Calu3 (cell line): ENCODE measurements at regions not wholly inside any gene's neighbourhood (a gene's known extent, or its start where the extent isn't known, plus 50 kb on each side); places are given as distances from the start of the nearest gene placed in this dataset.

Source experiments
- BruUV-seq: library from RNA; stranded (reverse); fragments of 400-500 nt; replicated peaks from 2 replicates; lab custom pipeline; 2021; lab: Mats Ljungman, UMichigan
- CTCF ChIA-PET: fragments of 300-600 bp; sonication (Branson Sonifier 250); formaldehyde crosslinking; loops from one replicate; lab custom pipeline; 2022; ENCODE audit warnings: antibody characterized with exemption; lab: Charles Lee
- DNase-seq: peaks from one replicate; pipeline ENCODE4 v3.0.0; 2022
- H3K27ac Mint-ChIP-seq: one replicate; pipeline ENCODE4 v1.8.0; 2022; ENCODE audit warnings: mixed read lengths; ENCODE audit not compliant: unreplicated experiment
- H3K27me3 Mint-ChIP-seq: one replicate; pipeline ENCODE4 v1.8.0; 2022; ENCODE audit warnings: mixed read lengths; ENCODE audit not compliant: unreplicated experiment
- H3K36me3 Mint-ChIP-seq: one replicate; pipeline ENCODE4 v1.8.0; 2022; ENCODE audit warnings: mild to moderate bottlenecking, moderate library complexity, mixed read lengths; ENCODE audit not compliant: insufficient read depth, unreplicated experiment
- H3K4me1 Mint-ChIP-seq: one replicate; pipeline ENCODE4 v1.8.0; 2022; ENCODE audit warnings: mild to moderate bottlenecking, low read depth, mixed read lengths; ENCODE audit not compliant: unreplicated experiment
- H3K4me3 Mint-ChIP-seq: one replicate; pipeline ENCODE4 v1.8.0; 2022; ENCODE audit warnings: mild to moderate bottlenecking, low read depth, moderate library complexity, mixed read lengths; ENCODE audit not compliant: unreplicated experiment
- H3K9me3 Mint-ChIP-seq: one replicate; pipeline ENCODE4 v1.8.0; 2022; ENCODE audit warnings: low read depth, mixed read lengths; ENCODE audit not compliant: unreplicated experiment
- intact Hi-C: fragments of 100-400 bp; cut with micrococcal nuclease; formaldehyde crosslinking; loops from one replicate; pipeline ENCODE4 v1.10.0; 2022; ENCODE audit not compliant: unreplicated experiment
- TF ChIP-seq, protein P1 (sequence below): fragments of 200-600 bp; IDR thresholded peaks from one replicate; pipeline ENCODE4 v1.8.0; 2022; ENCODE audit warnings: antibody characterized with exemption; ENCODE audit not compliant: unreplicated experiment

DNA sequence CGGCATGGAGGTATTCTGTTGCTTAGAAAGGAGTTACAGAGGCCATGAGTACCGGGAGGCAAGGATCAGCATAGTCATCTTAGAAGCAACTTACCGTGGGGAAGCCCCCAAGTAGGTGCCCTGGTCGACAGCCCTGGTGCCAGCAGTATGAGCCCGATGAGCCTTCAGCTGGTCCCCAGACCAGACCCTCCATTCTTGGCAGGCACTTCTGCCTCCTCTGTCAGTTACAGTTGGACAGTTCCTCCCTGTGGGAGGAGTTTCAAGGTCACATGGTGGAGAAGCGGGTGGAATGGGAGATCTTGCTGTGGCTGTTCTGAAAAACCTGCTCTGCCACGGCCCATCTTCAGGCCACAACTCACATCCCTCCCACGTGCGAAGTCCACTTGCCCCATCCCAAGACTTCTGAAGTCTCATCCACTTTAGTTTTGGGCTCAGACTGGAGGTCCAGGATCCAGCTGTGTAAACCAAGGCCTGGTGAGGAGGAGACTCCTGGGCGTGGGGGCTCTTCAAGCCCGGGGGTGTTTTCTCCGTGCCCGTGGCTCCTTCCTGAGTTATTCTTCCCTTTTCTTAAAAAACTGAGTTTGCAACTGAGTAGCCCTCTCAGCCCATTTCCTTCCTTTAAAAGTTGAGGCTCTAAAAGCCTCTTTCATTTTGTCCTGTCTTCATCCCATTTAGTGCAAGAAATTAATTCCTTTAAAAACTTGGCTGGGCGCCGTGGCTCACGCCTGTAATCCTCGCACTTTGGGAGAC, 133.5 kb downstream of the SEC14L1 start:
- Mint-ChIP-seq H3K27me3 (no peaks in the 10 kb centered on the region), H3K27ac (no peak overlapping the region), H3K36me3 (peaks cover 12% of the 10 kb centered on the region), H3K9me3 (no peaks in the 10 kb centered on the region), H3K4me1 (peaks cover 17% of the 10 kb centered on the region), H3K4me3 (no peak overlapping the region)
- TF ChIP-seq, protein P1, sequence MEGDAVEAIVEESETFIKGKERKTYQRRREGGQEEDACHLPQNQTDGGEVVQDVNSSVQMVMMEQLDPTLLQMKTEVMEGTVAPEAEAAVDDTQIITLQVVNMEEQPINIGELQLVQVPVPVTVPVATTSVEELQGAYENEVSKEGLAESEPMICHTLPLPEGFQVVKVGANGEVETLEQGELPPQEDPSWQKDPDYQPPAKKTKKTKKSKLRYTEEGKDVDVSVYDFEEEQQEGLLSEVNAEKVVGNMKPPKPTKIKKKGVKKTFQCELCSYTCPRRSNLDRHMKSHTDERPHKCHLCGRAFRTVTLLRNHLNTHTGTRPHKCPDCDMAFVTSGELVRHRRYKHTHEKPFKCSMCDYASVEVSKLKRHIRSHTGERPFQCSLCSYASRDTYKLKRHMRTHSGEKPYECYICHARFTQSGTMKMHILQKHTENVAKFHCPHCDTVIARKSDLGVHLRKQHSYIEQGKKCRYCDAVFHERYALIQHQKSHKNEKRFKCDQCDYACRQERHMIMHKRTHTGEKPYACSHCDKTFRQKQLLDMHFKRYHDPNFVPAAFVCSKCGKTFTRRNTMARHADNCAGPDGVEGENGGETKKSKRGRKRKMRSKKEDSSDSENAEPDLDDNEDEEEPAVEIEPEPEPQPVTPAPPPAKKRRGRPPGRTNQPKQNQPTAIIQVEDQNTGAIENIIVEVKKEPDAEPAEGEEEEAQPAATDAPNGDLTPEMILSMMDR: no peak
- DNase-seq: no peak
- CTCF ChIA-PET: interaction anchor here (0.5 kb wide), 1 partner anchor 14 kb away, joined by 3 read pairs; no protein-coding TSS in a partner anchor
- no TSS peak for BruUV-seq
- intact Hi-C loops: no loop called here

DNA sequence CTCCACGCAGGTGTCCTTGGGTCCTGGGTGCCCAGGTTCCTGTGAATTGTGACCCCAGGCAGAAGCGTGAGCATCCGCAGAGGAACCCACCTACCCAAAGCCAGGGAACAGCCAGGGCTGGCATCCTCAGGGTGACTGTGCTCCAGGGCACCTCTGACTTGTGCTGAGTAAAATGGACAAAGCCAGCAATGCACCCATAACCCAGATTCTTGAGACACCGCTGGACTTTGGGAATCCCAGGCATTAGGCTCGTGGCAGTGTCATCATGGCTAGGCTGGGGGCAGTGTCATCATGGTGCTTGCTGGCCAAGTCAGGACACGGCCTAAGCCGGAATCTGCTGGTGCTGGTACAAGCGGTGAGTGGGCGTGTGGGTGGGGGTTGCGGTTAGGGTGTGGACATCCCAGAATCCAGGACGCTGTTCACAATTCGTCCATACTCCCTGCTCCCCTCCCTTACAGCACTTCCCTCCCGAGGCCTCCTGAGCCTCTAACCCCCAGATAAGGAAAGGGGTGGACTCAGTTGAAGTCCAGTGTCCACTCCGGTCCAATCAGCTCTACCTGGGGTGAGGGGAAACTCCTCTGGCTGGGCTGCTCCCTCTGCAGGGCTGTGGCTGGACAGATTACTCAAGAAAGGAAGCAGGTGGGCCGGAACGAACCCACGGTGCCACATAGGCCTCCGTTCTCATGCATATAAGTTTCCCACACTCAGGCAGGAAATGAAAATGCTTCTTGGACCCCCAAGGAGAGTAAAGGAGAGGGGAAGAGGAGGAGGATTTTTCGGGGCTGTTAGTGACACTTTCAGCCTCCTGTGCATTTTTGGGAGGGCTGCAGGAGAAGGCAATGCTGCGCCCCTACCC, 138.9 kb downstream of the SEC14L1 start:
- H3K4me3 Mint-ChIP-seq: peak overlapping the region; percentile 76
- peak; percentile 85 for DNase-seq
- intact Hi-C loops: no loop called here

DNA sequence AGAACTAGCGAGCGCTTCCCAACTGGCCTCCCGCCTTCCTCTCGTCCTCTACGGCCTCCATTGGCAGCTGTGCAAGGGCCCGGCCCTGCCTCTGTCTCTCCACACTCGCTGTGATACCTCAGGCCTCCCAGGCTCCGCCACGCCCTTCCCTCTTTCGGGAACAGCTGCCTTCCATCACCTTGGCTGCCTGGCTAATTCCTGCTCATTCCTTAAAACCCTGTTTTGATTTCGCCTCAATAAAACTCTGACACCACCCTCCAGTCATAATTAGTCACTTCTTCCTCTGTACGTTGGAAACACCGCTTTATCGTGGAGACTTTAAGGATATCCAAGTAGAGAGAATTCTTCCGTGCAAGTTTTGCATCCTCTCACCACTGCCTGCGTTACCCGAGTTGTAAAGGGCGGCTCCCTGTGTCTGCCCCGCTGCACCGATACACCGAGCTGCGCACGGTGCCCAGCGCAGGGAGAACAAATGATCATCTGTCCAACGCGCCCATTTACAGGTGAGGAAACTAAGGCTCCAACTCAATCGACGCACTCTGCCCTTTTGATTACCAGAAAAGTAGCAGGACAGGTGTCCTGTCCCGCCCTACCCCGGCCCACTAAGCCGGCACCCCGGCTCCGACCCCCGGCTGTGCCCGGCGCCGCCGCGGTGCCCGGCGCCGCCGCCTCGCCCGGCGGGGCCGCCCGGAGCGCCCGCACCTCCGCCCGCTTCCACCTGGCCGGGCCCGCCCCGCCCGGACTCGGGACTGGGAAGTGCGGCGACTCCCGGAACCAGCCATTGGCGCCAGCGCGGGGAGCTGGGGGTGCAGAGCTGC, 139.7 kb downstream of the SEC14L1 start:
- no TSS peak for BruUV-seq
- intact Hi-C loops: no loop called here
- CTCF ChIA-PET: interaction anchor here (1.0 to 2.1 kb wide), 4 partner anchors 9 to 43 kb away, joined by 3 to 18 read pairs (median 10); no protein-coding TSS in a partner anchor
- peak; percentile 47 for DNase-seq
- TF ChIP-seq, protein P1: no peak
- Mint-ChIP-seq H3K4me3 (peak overlapping the region; percentile 76), H3K27me3 (no peaks in the 10 kb centered on the region), H3K36me3 (peaks cover 69% of the 10 kb centered on the region), H3K4me1 (peaks cover 28% of the 10 kb centered on the region), H3K27ac (peak overlapping the region; percentile 90), H3K9me3 (no peaks in the 10 kb centered on the region)

More for the DNA sequence above, 138.9 kb downstream of the SEC14L1 start:
- no peaks in the 10 kb centered on the region for H3K27me3 Mint-ChIP-seq
- BruUV-seq: no TSS peak
- TF ChIP-seq, protein P1: peak; percentile 24
- H3K36me3 Mint-ChIP-seq: peaks cover 60% of the 10 kb centered on the region
- no peaks in the 10 kb centered on the region for H3K9me3 Mint-ChIP-seq
- H3K4me1 Mint-ChIP-seq: peaks cover 28% of the 10 kb centered on the region
- H3K27ac Mint-ChIP-seq: peak overlapping the region; percentile 90
- CTCF ChIA-PET: interaction anchor here (1.0 to 1.8 kb wide), 3 partner anchors 9 to 44 kb away, joined by 3 to 18 read pairs (median 6); no protein-coding TSS in a partner anchor
